Fibroblast of lung (primary cell): ENCODE measurements at regions not wholly inside any gene's neighbourhood (a gene's known extent, or its start where the extent isn't known, plus 50 kb on each side); places are given as distances from the start of the nearest gene placed in this dataset.

ENCODE experiments used
- EZH2 ChIP-seq: IDR thresholded peaks from 2 replicates; pipeline ENCODE4 v1.5.1; 2012; ENCODE audit warnings: low read length, control low read depth, mild to moderate bottlenecking; ENCODE audit errors: missing control alignments
- TF ChIP-seq, protein P1 (sequence below), 2 donors: IDR thresholded peaks in 1 of 2; conservative IDR thresholded peaks in 1 of 2; 1 replicate in 1 of 2; 2 replicates in 1 of 2; pipeline ENCODE4 v1.5.1; 2011 to 2012; ENCODE audit warnings: low read length in 2 of 2, control low read depth in 1 of 2, inconsistent platforms in 1 of 2, low read depth in 1 of 2, mild to moderate bottlenecking in 1 of 2

DNA sequence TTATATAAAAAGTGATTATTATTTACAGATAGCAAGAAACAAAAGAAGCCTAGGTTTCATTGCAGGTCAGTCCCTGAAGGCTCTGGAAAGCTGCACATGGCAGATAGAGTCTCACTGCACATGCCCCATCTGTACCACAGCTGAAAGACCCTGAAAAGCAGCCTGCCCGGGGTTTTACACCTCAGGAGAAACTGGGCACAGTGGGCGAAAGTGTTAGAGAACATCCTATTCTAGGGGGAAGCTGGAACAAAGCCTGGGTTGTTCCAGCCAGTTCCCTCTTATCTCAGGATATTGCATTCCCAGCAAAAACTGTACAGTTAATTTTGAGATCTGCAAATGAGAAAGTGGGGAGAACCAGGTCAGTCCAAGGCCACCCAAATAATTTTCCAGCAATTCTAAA lies 419.7 kb downstream of the CNTNAP4 start:
- TF ChIP-seq, protein P1, sequence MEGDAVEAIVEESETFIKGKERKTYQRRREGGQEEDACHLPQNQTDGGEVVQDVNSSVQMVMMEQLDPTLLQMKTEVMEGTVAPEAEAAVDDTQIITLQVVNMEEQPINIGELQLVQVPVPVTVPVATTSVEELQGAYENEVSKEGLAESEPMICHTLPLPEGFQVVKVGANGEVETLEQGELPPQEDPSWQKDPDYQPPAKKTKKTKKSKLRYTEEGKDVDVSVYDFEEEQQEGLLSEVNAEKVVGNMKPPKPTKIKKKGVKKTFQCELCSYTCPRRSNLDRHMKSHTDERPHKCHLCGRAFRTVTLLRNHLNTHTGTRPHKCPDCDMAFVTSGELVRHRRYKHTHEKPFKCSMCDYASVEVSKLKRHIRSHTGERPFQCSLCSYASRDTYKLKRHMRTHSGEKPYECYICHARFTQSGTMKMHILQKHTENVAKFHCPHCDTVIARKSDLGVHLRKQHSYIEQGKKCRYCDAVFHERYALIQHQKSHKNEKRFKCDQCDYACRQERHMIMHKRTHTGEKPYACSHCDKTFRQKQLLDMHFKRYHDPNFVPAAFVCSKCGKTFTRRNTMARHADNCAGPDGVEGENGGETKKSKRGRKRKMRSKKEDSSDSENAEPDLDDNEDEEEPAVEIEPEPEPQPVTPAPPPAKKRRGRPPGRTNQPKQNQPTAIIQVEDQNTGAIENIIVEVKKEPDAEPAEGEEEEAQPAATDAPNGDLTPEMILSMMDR (conservative IDR thresholded peaks at IDR 0.05 in 1 of 2, IDR thresholded peaks at IDR 0.05 in 1 of 2; ENCODE audit: low read depth in 1 of 2, low read length in 2 of 2), result no peak
- no peak for TF ChIP-seq EZH2
